ENCODE measurements at regions not wholly inside any gene's neighbourhood (a gene's known extent, or its start where the extent isn't known, plus 50 kb on each side); places are given as distances from the start of the nearest gene placed in this dataset.

- POLR2A ChIA-PET (ENCODE audit: low non-redundant PET): no interaction called here
- H3K27ac ChIP-seq: no peak overlapping the region
- TF ChIP-seq, protein P1, sequence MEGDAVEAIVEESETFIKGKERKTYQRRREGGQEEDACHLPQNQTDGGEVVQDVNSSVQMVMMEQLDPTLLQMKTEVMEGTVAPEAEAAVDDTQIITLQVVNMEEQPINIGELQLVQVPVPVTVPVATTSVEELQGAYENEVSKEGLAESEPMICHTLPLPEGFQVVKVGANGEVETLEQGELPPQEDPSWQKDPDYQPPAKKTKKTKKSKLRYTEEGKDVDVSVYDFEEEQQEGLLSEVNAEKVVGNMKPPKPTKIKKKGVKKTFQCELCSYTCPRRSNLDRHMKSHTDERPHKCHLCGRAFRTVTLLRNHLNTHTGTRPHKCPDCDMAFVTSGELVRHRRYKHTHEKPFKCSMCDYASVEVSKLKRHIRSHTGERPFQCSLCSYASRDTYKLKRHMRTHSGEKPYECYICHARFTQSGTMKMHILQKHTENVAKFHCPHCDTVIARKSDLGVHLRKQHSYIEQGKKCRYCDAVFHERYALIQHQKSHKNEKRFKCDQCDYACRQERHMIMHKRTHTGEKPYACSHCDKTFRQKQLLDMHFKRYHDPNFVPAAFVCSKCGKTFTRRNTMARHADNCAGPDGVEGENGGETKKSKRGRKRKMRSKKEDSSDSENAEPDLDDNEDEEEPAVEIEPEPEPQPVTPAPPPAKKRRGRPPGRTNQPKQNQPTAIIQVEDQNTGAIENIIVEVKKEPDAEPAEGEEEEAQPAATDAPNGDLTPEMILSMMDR (conservative IDR thresholded peaks at IDR 0.05; ENCODE audit: low read depth): no peak
- no peak for DNase-seq (ENCODE audit: low spot score)
- CTCF ChIA-PET: interaction anchor here (0.6 kb wide), 1 partner anchor 262 kb away, joined by 3 read pairs; no protein-coding TSS in a partner anchor
These were observed 75.4 kb downstream of the MYEOV start for GRCh38 chr11:69369210-69369825.

DNA sequence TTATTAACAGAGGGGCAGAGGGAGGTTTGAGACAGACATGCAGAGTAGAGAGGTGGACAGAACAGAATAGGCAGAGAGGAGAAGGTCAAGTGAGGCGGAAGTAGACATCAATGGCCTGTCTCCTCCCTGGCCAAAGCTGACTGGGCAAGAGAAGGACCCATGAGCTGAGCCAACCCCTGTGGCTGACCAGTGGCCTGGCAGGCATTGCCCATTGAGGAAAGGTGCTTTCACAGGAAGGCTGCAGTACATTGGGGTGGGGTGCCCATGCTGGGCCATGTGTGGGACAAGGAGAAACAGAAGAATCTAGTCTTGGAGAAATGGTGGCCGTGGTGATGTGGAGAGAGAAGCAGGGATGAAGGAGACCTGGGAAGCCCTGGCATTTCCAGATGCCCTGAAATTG, 76.0 kb downstream of the MYEOV start:
- POLR2A ChIA-PET (ENCODE audit: low non-redundant PET): no interaction called here

GRCh38 chr11:69370984-69371709, 77.2 kb downstream of the MYEOV start:
- POLR2A ChIA-PET (ENCODE audit: low non-redundant PET): no interaction called here

More for the DNA sequence above, 76.0 kb downstream of the MYEOV start:
- TF ChIP-seq, protein P1 (conservative IDR thresholded peaks at IDR 0.05; ENCODE audit: low read depth): no peak
- no peak overlapping the region for H3K27ac ChIP-seq
- no peak for DNase-seq (ENCODE audit: low spot score)
- CTCF ChIA-PET: no interaction called here

GRCh38 chr11:69371731-69372588, 78.0 kb downstream of the MYEOV start:
- DNase-seq (ENCODE audit: low spot score): no peak
- POLR2A ChIA-PET (ENCODE audit: low non-redundant PET): no interaction called here
- CTCF ChIA-PET: no interaction called here
- TF ChIP-seq, protein P1 (conservative IDR thresholded peaks at IDR 0.05; ENCODE audit: low read depth): no peak
- no peak overlapping the region for H3K27ac ChIP-seq

More at GRCh38 chr11:69370984-69371709, 77.2 kb downstream of the MYEOV start:
- CTCF ChIA-PET: no interaction called here
- TF ChIP-seq, protein P1 (conservative IDR thresholded peaks at IDR 0.05; ENCODE audit: low read depth): no peak
- no peak for DNase-seq (ENCODE audit: low spot score)
- no peak overlapping the region for H3K27ac ChIP-seq

- no peak overlapping the region for H3K27ac ChIP-seq
- TF ChIP-seq, protein P1 (conservative IDR thresholded peaks at IDR 0.05; ENCODE audit: low read depth): no peak
- DNase-seq (ENCODE audit: low spot score): no peak
- ChIA-PET POLR2A (ENCODE audit: low non-redundant PET) (no interaction called here), CTCF (interaction anchor here (0.6 kb wide), 2 partner anchors 239 to 253 kb away, joined by 3 to 5 read pairs; no protein-coding TSS in a partner anchor)
These were observed 78.8 kb downstream of the MYEOV start for GRCh38 chr11:69372589-69373250.

DNA sequence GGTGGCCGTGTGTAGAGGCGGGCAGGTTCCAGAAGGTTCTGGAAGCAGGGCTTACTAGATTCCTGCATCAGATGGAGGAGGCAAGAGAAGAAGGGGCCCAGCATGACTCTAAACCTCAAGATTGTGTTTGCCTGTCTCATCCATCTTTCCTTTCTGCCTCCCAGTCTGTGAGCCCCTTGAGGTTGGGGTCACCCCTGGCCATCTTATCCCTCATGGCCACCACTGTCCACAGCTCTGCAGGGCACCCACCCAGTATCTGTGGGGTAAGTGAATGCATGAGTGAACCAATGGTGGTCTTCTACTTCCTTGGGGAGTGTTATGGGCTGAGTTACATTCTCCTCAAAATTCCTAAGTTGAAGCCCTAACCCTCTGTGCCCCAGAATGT, 79.3 kb downstream of the MYEOV start:
- CTCF ChIA-PET: interaction anchor here (0.6 kb wide), 2 partner anchors 240 to 254 kb away, joined by 3 to 5 read pairs; no protein-coding TSS in a partner anchor
- no peak for DNase-seq (ENCODE audit: low spot score)
- POLR2A ChIA-PET (ENCODE audit: low non-redundant PET): no interaction called here
- TF ChIP-seq, protein P1 (conservative IDR thresholded peaks at IDR 0.05; ENCODE audit: low read depth): no peak
- no peak overlapping the region for H3K27ac ChIP-seq

All from RWPE1 (cell line).